Urothelium cell line (cell line): ENCODE measurements at regions not wholly inside any gene's neighbourhood (a gene's known extent, or its start where the extent isn't known, plus 50 kb on each side); places are given as distances from the start of the nearest gene placed in this dataset.
A peak's percentile ranks its signal among the peaks of the same experiment; 100 is the strongest.

Source experiments
- DNase-seq: peaks from one replicate; pipeline ENCODE4 v3.0.0; 2011; ENCODE audit warnings: low spot score, mixed read lengths
- FAIRE-seq: peaks from 2 replicates; lab custom pipeline; 2011; peaks lifted over from hg19 to GRCh38; lab: Jason Lieb, UNC

DNA sequence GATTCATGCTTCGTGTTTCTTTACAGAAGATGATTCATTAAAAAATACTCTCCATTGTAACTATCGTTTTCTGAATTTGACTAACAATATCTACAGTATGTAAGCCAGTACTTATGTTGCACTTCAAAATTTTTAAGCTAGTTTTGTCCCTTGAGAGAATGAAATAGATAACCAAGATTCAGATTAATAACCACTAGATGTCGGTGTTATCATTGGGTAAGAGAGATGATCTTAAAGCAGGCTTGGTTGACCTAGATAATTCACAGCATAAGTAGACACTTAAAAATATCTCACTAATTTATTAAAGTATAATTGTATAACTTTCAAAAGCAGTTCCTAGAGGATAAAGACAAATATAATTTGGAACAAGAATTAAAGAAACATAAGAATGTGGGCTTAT, 430.9 kb downstream of the C4orf33 start:
- no peak for FAIRE-seq
- peak; percentile 3 for DNase-seq

DNA sequence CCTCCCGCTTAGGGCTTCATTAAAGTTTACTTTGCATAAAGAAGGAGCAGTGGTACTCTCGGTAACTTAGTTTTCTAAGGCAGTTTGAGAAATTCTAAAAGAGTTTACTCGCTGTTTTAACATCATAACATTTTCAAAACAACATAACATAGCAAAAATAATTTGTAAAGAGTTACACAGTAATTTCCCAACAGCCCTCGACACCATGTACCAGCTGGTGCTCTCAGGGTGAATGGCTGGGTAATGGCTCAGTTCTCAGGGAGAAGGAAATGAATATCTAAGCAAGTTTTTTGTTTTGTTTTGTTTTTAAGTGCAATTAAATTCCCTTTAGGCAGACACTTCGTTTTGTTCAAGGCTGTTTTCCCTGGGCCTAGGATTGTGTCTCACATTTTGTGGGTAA, 435.3 kb downstream of the C4orf33 start:
- DNase-seq (no peak), FAIRE-seq (no peak)

GRCh38 chr4:129532573-129532972, 436.6 kb downstream of the C4orf33 start:
- FAIRE-seq (no peak), DNase-seq (no peak)

DNA sequence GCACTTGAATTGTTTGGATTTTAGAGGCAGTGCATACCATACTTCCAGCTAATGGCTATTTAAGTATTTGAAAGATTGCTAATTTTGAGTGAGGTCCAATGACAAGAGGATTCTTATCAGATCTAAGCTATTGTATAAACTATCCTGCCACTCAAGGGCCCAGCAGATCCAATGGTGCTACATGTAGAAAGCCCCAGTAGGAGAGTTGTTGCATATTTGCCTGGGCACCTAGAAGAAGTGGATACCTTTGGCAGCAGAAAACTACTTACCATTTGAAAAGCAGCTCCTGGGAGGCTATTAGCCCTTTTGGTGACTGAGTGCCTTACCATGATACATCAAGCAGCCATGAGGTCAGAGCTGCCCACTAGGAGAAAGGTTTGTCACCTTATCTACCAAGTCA, 447.3 kb downstream of the C4orf33 start:
- FAIRE-seq, result no peak
- DNase-seq, result no peak

- FAIRE-seq (no peak), DNase-seq (peak; percentile 4)
Observed at GRCh38 chr4:129545599-129546278, 449.8 kb downstream of the C4orf33 start.

DNA sequence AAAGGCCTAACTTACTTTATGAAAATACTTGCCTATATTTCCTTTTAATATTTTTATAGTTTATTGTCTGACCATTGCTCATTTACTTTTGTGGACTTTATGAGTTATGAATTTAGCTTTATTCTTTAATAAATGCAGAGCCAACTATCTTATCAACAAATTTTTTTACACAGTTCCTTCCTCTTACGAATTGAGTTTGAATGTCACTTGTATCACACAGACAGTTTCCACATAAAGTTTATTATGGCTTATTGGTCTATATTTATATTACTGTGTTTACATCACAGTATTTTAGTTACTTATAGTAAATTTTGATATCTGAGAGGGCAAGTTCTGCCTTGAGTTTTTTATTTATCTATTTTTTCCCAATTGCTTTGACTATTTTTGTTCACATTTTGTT, 450.6 kb downstream of the C4orf33 start:
- no peak for DNase-seq
- no peak for FAIRE-seq

GRCh38 chr4:129550281-129550785, 454.4 kb downstream of the C4orf33 start:
- no peak for DNase-seq
- no peak for FAIRE-seq

DNA sequence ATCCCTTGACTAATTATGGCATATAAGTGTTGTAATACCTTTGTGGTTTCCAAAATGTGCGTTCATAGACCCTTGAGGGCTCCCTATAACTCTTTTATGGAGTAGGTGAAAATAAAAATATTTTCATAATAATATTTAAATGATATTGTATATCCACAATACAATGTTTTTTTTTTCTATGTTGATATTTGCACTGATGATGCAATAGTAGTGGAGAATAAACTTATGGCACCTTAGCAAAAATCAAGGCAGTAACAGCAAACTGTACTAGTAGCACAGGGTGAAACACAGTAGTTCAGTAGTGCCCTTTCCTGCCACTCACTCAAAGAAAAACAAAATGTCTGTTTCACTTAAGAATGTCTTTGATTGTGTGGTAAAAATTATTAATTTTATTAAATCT, 465.3 kb downstream of the C4orf33 start:
- DNase-seq (no peak), FAIRE-seq (no peak)

GRCh38 chr4:129561886-129562671, 466.1 kb downstream of the C4orf33 start:
- FAIRE-seq (no peak), DNase-seq (no peak)

DNA sequence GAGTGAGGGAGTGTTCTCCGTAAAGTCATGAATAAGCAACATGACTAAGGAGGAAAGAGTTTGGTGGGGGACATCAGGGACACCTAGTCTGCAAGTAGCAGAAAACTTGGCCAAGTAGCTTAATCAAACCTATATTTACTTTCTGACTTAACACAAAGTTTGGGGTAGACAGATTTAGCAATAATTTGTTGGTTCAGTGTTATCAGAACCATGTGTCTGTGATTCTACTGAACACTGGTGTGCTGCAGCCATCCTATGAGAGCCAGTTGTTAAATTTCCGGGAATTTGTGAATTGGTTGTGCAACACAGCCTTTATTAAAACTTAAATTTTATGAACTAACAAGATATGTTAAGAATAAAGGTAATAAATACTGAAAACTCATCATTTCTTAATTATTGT, 469.3 kb downstream of the C4orf33 start:
- no peak for FAIRE-seq
- no peak for DNase-seq

DNA sequence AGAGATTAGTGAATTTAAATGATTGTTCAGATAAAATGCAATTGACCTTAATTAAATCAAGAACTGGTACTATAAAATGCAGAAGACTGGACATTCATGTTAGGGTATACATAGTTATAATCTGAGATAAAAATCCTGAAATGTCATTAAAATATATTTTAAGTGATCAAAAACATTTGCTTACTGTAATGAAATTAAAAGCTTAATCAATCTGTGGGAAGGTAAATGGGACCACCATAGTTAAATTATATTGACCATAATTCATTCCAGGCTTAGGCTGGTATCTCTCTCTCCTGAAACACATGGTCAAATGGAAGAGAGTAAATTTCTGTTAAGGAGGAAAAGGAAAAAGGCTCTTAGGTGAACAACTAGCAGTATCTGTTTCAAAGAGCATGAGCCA, 474.4 kb downstream of the C4orf33 start:
- FAIRE-seq (no peak), DNase-seq (no peak)

DNA sequence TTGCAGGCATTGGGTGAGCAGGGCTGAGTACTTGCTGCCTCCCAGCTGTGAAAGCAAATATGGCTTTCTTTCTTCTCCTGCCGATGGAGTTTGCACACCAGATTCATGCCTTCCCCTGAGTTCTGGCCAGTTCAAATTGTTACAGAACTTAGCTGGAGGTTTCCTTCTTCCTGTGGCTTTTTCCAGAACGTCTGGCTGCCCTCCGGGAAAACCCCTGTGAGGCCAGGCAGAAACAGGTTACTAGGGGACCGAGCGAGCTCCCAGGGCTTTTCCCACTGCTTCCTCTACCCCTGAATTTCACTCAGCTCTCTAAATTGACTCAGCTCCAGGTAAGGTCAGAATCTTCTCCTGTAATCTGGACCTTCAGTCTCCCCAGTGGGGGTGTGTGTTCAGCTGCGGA, 482.4 kb downstream of the C4orf33 start:
- FAIRE-seq (no peak), DNase-seq (no peak)

- DNase-seq (no peak), FAIRE-seq (no peak)
Observed at GRCh38 chr4:129581305-129581704, 485.4 kb downstream of the C4orf33 start.

GRCh38 chr4:129583868-129584267, 487.9 kb downstream of the C4orf33 start:
- FAIRE-seq, result no peak

DNA sequence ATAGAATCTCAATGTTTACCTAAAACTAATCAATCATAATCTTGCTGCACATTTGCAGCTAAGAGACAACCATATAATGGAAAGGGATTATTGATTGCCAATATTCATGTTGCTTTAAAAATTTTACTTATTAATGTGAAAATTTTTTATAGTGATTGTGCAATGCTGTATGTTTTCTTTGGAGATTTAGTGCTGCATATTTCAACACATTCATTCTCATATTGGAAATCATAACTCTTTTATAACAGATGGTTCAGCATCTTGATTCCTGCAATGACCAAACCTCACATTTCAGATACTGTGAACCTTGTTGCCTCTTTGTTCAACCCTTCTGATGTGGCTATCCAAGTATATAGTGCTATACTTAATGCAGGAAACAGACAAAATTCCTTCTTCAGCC, 502.6 kb downstream of the C4orf33 start:
- FAIRE-seq (no peak), DNase-seq (no peak)

More at GRCh38 chr4:129583868-129584267, 487.9 kb downstream of the C4orf33 start:
- peak; percentile 4 for DNase-seq

DNA sequence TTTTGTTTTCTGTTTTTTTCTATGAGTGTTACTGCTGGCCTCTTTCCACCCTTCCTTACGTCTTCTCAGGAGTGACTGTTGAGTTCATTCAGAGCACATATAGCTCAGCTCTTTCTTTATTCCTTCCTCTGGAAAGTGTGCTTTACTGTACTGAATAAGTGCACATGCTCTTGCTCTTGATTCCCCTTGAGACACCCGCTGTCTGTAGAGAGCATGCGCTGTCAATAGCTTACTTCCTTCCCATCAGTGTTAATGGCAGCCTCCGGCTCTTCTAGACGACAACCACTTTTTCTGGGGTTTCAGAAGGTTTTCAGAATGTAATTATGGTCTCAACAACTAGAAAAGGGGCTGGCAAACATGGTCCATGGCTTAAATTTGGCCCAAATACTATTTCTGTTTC, 504.9 kb downstream of the C4orf33 start:
- FAIRE-seq, result no peak
- DNase-seq, result no peak

- DNase-seq, result no peak
- no peak for FAIRE-seq
Observed at GRCh38 chr4:129602447-129602846, 506.5 kb downstream of the C4orf33 start.

DNA sequence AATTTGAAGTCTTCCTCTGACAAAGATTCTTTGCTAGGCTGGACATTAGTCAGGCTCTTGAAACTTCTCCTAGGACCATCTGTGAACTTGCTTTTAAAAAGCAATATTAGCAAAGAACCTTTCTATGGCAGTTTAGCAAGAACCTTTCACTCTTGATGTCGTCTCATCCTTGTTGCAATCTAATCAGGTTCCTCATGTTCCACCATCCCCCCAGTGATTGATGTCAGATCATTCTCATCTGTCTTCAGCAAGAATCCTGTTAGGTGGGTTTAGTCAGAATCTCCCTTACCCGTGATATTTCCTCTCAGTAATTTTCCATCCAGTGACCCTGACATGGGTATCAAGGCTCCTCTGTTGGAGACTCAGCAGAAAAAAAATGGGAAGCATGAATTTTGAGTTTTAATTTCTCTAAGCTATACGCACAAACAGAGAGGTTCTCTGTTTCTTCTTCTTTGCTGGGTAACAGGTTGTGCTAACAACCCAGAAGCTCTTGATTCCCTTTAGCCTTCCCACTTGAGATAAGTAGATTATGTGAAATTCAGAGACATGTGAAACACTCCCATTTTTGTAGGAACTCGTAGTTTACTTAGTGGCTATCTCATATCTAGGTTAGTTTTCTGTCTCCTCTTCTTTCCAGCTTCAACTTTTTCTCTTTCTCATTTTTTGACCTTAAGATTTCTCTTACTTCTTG, 507.4 kb downstream of the C4orf33 start:
- FAIRE-seq (no peak), DNase-seq (no peak)

DNA sequence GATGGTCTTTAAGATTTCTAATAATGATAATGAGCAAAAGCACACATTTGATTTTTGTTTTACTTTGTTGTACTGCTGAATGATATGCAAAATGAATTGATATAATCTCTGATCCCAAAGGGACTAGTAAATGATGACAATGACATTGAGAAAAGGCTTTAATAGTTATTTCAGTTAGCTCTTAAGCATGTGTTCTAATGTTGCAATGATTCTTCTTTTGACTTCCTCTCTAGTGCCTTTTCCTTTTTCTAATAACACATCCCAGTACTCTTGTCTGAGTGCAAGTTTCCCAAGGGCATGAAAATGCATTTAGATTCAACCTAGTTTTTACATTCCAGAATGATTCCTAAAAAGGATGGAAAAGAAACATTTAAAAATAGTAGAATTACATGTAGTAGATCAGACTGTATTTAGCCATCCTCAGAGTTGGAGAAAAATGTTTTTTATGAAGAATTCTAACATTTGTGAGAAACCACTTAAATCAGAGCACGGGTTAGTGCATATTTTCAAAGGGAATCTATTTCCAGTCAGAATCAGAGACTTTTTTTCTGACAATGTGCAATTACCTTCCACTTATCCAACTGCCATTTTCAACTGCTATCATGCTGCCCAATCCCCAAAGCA, 508.8 kb downstream of the C4orf33 start:
- DNase-seq (no peak), FAIRE-seq (no peak)

DNA sequence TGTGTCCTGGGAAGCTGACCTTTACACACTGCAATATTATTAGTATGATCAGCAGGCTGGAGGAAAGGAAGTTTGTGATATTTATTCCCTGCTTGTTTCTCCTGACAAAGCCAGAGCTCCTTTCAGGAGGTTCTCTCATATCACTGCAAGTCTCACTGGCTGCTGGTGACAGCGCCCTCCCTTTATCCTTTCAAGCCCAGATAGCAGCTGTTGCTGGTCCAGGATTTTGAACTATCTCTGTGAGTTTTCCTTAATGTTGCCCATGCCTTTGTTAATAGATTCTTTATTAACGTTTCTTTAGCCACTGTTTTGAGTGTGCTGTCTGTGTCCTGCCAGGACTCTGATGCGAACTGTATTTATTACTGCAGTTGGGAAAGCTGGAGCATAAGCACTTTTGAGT, 518.7 kb downstream of the C4orf33 start:
- FAIRE-seq, result no peak
- no peak for DNase-seq

GRCh38 chr4:129622566-129622965, 526.6 kb downstream of the C4orf33 start:
- FAIRE-seq (no peak), DNase-seq (no peak)
